ENCODE measurements at regions not wholly inside any gene's neighbourhood (a gene's known extent, or its start where the extent isn't known, plus 50 kb on each side); places are given as distances from the start of the nearest gene placed in this dataset.

GRCh38 chr12:111155521-111155920 is 213.4 kb downstream of the PHETA1 start:
- H3K4me3 ChIP-seq (ENCODE audit: low read length): no peak overlapping the region
- H3K27ac ChIP-seq (ENCODE audit: low read length): no peak overlapping the region
- peaks cover 24% of the 10 kb centered on the region for H3K27me3 ChIP-seq (ENCODE audit: low read depth, low read length)
- H3K4me2 ChIP-seq (ENCODE audit: low read length): no peak overlapping the region
- TF ChIP-seq CTCF (IDR thresholded peaks at IDR 0.05; ENCODE audit: low read depth, low read length) (no peak), EZH2phosphoT487 (IDR thresholded peaks at IDR 0.05; ENCODE audit: low read depth) (no peak)
- no peak overlapping the region for H2AFZ ChIP-seq (ENCODE audit: low read depth, low read length)
- H4K20me1 ChIP-seq (ENCODE audit: insufficient read depth, low read length): no peaks in the 10 kb centered on the region
- H3K9me3 ChIP-seq (ENCODE audit: insufficient read depth, low read length): no peaks in the 10 kb centered on the region
- H3K79me2 ChIP-seq (ENCODE audit: low read length): no peaks in the 10 kb centered on the region
- H3K36me3 ChIP-seq (replicated peaks; ENCODE audit: low read depth, low read length): no peaks in the 10 kb centered on the region
- H3K9ac ChIP-seq (ENCODE audit: low read length): no peak overlapping the region
- no peaks in the 10 kb centered on the region for H3K4me1 ChIP-seq (ENCODE audit: low read length)

GRCh38 chr12:111155020-111155419 is 213.9 kb downstream of the PHETA1 start:
- peaks cover 28% of the 10 kb centered on the region for H3K27me3 ChIP-seq (ENCODE audit: low read depth, low read length)
- H2AFZ ChIP-seq (ENCODE audit: low read depth, low read length): no peak overlapping the region
- H3K4me3 ChIP-seq (ENCODE audit: low read length): no peak overlapping the region
- no peaks in the 10 kb centered on the region for H3K36me3 ChIP-seq (replicated peaks; ENCODE audit: low read depth, low read length)
- H3K79me2 ChIP-seq (ENCODE audit: low read length): no peaks in the 10 kb centered on the region
- H4K20me1 ChIP-seq (ENCODE audit: insufficient read depth, low read length): no peaks in the 10 kb centered on the region
- no peaks in the 10 kb centered on the region for H3K9me3 ChIP-seq (ENCODE audit: insufficient read depth, low read length)
- TF ChIP-seq CTCF (IDR thresholded peaks at IDR 0.05; ENCODE audit: low read depth, low read length) (no peak), EZH2phosphoT487 (IDR thresholded peaks at IDR 0.05; ENCODE audit: low read depth) (no peak)
- no peak overlapping the region for H3K27ac ChIP-seq (ENCODE audit: low read length)
- no peaks in the 10 kb centered on the region for H3K4me1 ChIP-seq (ENCODE audit: low read length)
- H3K9ac ChIP-seq (ENCODE audit: low read length): no peak overlapping the region
- H3K4me2 ChIP-seq (ENCODE audit: low read length): no peak overlapping the region

- Histone ChIP-seq H3K4me1 (ENCODE audit: low read length) (no peaks in the 10 kb centered on the region), H3K27ac (ENCODE audit: low read length) (no peak overlapping the region), H3K4me3 (ENCODE audit: low read length) (no peak overlapping the region), H3K4me2 (ENCODE audit: low read length) (no peak overlapping the region), H3K36me3 (replicated peaks; ENCODE audit: low read depth, low read length) (no peaks in the 10 kb centered on the region), H4K20me1 (ENCODE audit: insufficient read depth, low read length) (no peaks in the 10 kb centered on the region), H3K9ac (ENCODE audit: low read length) (no peak overlapping the region), H3K9me3 (ENCODE audit: insufficient read depth, low read length) (no peaks in the 10 kb centered on the region), H2AFZ (ENCODE audit: low read depth, low read length) (no peak overlapping the region), H3K27me3 (ENCODE audit: low read depth, low read length) (peaks cover 34% of the 10 kb centered on the region), H3K79me2 (ENCODE audit: low read length) (no peaks in the 10 kb centered on the region)
- TF ChIP-seq CTCF (IDR thresholded peaks at IDR 0.05; ENCODE audit: low read depth, low read length) (no peak), EZH2phosphoT487 (IDR thresholded peaks at IDR 0.05; ENCODE audit: low read depth) (no peak)
Measured at GRCh38 chr12:111154147-111154834, 214.6 kb downstream of the PHETA1 start.

- no peak overlapping the region for H3K9ac ChIP-seq (ENCODE audit: low read length)
- no peaks in the 10 kb centered on the region for H3K9me3 ChIP-seq (ENCODE audit: insufficient read depth, low read length)
- no peak overlapping the region for H3K4me2 ChIP-seq (ENCODE audit: low read length)
- H3K36me3 ChIP-seq (replicated peaks; ENCODE audit: low read depth, low read length): no peaks in the 10 kb centered on the region
- no peak overlapping the region for H3K4me3 ChIP-seq (ENCODE audit: low read length)
- TF ChIP-seq CTCF (IDR thresholded peaks at IDR 0.05; ENCODE audit: low read depth, low read length) (no peak), EZH2phosphoT487 (IDR thresholded peaks at IDR 0.05; ENCODE audit: low read depth) (no peak)
- H3K27me3 ChIP-seq (ENCODE audit: low read depth, low read length): peaks cover 35% of the 10 kb centered on the region
- H3K4me1 ChIP-seq (ENCODE audit: low read length): no peaks in the 10 kb centered on the region
- no peaks in the 10 kb centered on the region for H4K20me1 ChIP-seq (ENCODE audit: insufficient read depth, low read length)
- H3K79me2 ChIP-seq (ENCODE audit: low read length): no peaks in the 10 kb centered on the region
- H2AFZ ChIP-seq (ENCODE audit: low read depth, low read length): no peak overlapping the region
- H3K27ac ChIP-seq (ENCODE audit: low read length): no peak overlapping the region
Measured at GRCh38 chr12:111152561-111152960, 216.3 kb downstream of the PHETA1 start.

All from OCI-LY3 (cell line).